GM19455 (cell line): ENCODE measurements at regions not wholly inside any gene's neighbourhood (a gene's known extent, or its start where the extent isn't known, plus 50 kb on each side); places are given as distances from the start of the nearest gene placed in this dataset.

Source experiments
- ATAC-seq: cut with Tn5 transposase; IDR thresholded peaks from one replicate; pipeline ENCODE4 v1.9.1; 2021; ENCODE audit not compliant: unreplicated experiment

- ATAC-seq: no peak
These were observed 292.0 kb upstream of the SMIM31 start for GRCh38 chr4:164461901-164462300.

- ATAC-seq: no peak
These were observed 291.5 kb upstream of the SMIM31 start for GRCh38 chr4:164462471-164462870.

- no peak for ATAC-seq
These were observed 289.6 kb upstream of the SMIM31 start for GRCh38 chr4:164464313-164464712.

GRCh38 chr4:164467493-164467892 is 286.4 kb upstream of the SMIM31 start:
- ATAC-seq: no peak

GRCh38 chr4:164481306-164482091 is 272.4 kb upstream of the SMIM31 start:
- no peak for ATAC-seq

- no peak for ATAC-seq
These were observed 271.9 kb upstream of the SMIM31 start for GRCh38 chr4:164482092-164482404.

- no peak for ATAC-seq
These were observed 271.2 kb upstream of the SMIM31 start for GRCh38 chr4:164482758-164483157.

GRCh38 chr4:164483711-164484110 is 270.2 kb upstream of the SMIM31 start:
- ATAC-seq: no peak

- ATAC-seq: no peak
These were observed 269.4 kb upstream of the SMIM31 start for GRCh38 chr4:164484551-164484950.

- no peak for ATAC-seq
These were observed 268.8 kb upstream of the SMIM31 start for GRCh38 chr4:164485136-164485535.

- ATAC-seq: no peak
These were observed 265.8 kb upstream of the SMIM31 start for GRCh38 chr4:164488114-164488513.

- ATAC-seq: no peak
These were observed 252.9 kb upstream of the SMIM31 start for GRCh38 chr4:164501074-164501473.

- ATAC-seq: no peak
These were observed 250.1 kb upstream of the SMIM31 start for GRCh38 chr4:164503874-164504273.

GRCh38 chr4:164508097-164508496 is 245.8 kb upstream of the SMIM31 start:
- ATAC-seq: no peak

GRCh38 chr4:164508771-164509170 is 245.2 kb upstream of the SMIM31 start:
- no peak for ATAC-seq

- ATAC-seq: no peak
These were observed 244.0 kb upstream of the SMIM31 start for GRCh38 chr4:164509951-164510350.

- no peak for ATAC-seq
These were observed 241.8 kb upstream of the SMIM31 start for GRCh38 chr4:164512124-164512523.

GRCh38 chr4:164514765-164515164 is 239.2 kb upstream of the SMIM31 start:
- no peak for ATAC-seq

GRCh38 chr4:164524789-164525188 is 229.1 kb upstream of the SMIM31 start:
- ATAC-seq: no peak

- no peak for ATAC-seq
These were observed 226.9 kb upstream of the SMIM31 start for GRCh38 chr4:164526933-164527583.

GRCh38 chr4:164529058-164529457 is 224.9 kb upstream of the SMIM31 start:
- no peak for ATAC-seq

GRCh38 chr4:164529486-164529885 is 224.4 kb upstream of the SMIM31 start:
- ATAC-seq: no peak

GRCh38 chr4:164531336-164531735 is 222.6 kb upstream of the SMIM31 start:
- ATAC-seq: no peak
